Sigmoid colon (tissue), 4 donors: ENCODE measurements at regions not wholly inside any gene's neighbourhood (a gene's known extent, or its start where the extent isn't known, plus 50 kb on each side); places are given as distances from the start of the nearest gene placed in this dataset.

Experiments
- POLR2AphosphoS5 ChIP-seq, 4 donors: sonication (generic); formaldehyde crosslinking; IDR thresholded peaks; one replicate each; pipeline ENCODE4 v1.6.1; 2017; ENCODE audit warnings: antibody characterized with exemption in 4 of 4
- TF ChIP-seq, protein P1 (sequence below), 4 experiments: fragments of 450-650 bp in 3 of 4; fragments of 200-600 bp in 1 of 4; IDR thresholded peaks; one replicate each; pipeline ENCODE4 v1.5.1; 2016 to 2019; ENCODE audit warnings: antibody characterized with exemption in 4 of 4, mild to moderate bottlenecking in 3 of 4, moderate library complexity in 2 of 4

DNA sequence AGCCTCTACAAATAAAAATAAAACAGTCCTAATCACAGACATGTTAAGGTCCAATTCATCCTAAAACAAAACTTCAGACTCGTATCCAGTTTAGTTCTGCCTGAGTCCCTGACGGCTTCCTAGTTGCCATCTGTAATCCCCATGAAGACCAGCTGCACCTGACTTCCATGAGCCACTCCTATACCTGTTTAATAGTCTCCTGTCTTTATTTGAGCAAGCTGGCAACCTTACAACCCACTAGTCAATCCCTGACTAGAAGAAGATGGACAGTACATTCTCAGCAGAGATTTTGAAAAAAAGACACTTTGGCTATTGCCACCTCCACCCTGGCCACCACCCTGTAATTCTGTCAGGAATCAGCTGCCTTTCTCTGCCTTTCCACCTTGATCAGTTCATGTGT lies 197.7 kb downstream of the HIBADH start:
- TF ChIP-seq, protein P1, sequence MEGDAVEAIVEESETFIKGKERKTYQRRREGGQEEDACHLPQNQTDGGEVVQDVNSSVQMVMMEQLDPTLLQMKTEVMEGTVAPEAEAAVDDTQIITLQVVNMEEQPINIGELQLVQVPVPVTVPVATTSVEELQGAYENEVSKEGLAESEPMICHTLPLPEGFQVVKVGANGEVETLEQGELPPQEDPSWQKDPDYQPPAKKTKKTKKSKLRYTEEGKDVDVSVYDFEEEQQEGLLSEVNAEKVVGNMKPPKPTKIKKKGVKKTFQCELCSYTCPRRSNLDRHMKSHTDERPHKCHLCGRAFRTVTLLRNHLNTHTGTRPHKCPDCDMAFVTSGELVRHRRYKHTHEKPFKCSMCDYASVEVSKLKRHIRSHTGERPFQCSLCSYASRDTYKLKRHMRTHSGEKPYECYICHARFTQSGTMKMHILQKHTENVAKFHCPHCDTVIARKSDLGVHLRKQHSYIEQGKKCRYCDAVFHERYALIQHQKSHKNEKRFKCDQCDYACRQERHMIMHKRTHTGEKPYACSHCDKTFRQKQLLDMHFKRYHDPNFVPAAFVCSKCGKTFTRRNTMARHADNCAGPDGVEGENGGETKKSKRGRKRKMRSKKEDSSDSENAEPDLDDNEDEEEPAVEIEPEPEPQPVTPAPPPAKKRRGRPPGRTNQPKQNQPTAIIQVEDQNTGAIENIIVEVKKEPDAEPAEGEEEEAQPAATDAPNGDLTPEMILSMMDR (IDR thresholded peaks at IDR 0.05), result no peak
- TF ChIP-seq POLR2AphosphoS5 (IDR thresholded peaks at IDR 0.05), result no peak
